ENCODE measurements at regions not wholly inside any gene's neighbourhood (a gene's known extent, or its start where the extent isn't known, plus 50 kb on each side); places are given as distances from the start of the nearest gene placed in this dataset.
"Not testable (repeated sequence)": the region's sequence is repeated elsewhere in the genome, so short reads cannot be mapped to it uniquely, and the experiment has no call there.

DNA sequence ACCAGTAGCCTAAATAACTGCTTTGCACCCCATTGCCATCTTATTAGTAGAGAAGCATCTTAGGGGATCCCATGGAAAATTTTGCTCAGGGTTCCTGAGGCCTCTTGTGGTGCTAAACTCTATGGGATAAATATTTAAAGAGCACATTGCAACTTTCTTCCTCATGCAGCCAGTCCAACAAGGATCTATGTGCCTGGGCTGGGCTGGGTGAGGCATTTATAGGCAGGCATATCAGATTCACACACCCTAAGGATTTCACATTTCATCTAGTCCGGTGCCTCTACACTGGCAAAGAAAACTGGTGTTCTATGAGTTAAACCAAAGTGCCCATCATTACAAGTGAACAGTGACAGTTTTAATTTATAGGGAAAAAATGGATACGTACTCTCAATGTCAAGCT, 512.3 kb downstream of the EDEM1 start:
- Histone ChIP-seq H3K36me3 (no peaks in the 10 kb centered on the region), H3K4me3 (no peak overlapping the region), H3K9me3 (no peaks in the 10 kb centered on the region), H3K4me1 (no peaks in the 10 kb centered on the region), H3K27ac (no peak overlapping the region), H3K27me3 (no peaks in the 10 kb centered on the region)
- no peak for DNase-seq
- TF ChIP-seq, protein P1, sequence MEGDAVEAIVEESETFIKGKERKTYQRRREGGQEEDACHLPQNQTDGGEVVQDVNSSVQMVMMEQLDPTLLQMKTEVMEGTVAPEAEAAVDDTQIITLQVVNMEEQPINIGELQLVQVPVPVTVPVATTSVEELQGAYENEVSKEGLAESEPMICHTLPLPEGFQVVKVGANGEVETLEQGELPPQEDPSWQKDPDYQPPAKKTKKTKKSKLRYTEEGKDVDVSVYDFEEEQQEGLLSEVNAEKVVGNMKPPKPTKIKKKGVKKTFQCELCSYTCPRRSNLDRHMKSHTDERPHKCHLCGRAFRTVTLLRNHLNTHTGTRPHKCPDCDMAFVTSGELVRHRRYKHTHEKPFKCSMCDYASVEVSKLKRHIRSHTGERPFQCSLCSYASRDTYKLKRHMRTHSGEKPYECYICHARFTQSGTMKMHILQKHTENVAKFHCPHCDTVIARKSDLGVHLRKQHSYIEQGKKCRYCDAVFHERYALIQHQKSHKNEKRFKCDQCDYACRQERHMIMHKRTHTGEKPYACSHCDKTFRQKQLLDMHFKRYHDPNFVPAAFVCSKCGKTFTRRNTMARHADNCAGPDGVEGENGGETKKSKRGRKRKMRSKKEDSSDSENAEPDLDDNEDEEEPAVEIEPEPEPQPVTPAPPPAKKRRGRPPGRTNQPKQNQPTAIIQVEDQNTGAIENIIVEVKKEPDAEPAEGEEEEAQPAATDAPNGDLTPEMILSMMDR (IDR thresholded peaks at IDR 0.05) = no peak
- TF ChIP-seq POLR2A (IDR thresholded peaks at IDR 0.05) = no peak

DNA sequence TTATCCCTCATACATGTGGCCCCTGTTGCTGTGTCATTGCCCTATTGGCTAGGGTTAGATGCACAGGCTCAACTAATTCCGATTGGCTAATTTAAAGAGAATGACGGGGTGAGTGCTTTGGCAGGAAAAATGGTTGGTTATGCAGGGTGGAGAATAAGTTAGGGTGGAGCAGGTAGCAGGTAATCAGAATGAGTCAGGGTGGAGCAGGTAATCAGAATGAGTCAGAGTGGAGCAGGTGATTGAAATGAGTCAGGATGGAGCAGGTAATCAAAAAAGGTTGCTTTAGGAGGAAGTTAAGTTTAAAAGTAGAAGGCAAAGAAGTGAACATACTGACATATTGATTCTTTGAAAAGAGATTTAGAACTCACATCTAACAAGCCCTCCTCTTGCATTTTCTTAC, 513.5 kb downstream of the EDEM1 start:
- H3K4me3 ChIP-seq, H3K27ac ChIP-seq, H3K4me1 ChIP-seq, H3K27me3 ChIP-seq, H3K9me3 ChIP-seq, H3K36me3 ChIP-seq, DNase-seq: not testable (repeated sequence)

DNA sequence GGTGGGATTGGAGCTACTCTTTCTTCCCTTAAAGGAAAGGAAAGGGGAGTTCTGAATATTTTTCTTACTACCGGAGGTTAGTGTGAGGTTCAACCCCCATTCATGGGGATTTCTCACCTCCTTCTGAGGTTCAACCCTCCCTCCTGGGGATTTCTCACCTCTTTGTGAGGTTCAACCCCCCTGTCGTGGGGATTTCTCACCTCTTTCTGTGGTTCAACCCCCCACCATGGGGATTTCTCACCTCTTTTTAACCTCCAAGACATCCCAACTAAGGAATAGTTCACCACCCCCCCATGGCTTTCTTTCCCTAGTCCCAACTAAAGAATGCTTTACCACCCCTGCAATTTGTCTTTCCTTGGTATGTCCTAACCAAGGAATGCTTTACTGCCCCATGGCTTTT, 520.3 kb downstream of the EDEM1 start:
- Histone ChIP-seq H3K4me1 (no peaks in the 10 kb centered on the region), H3K36me3 (no peaks in the 10 kb centered on the region), H3K9me3 (no peaks in the 10 kb centered on the region), H3K4me3 (no peak overlapping the region), H3K27ac (no peak overlapping the region), H3K27me3 (no peaks in the 10 kb centered on the region)
- no peak for DNase-seq
- TF ChIP-seq, protein P1 (IDR thresholded peaks at IDR 0.05) = no peak
- TF ChIP-seq POLR2A (IDR thresholded peaks at IDR 0.05) = no peak

DNA sequence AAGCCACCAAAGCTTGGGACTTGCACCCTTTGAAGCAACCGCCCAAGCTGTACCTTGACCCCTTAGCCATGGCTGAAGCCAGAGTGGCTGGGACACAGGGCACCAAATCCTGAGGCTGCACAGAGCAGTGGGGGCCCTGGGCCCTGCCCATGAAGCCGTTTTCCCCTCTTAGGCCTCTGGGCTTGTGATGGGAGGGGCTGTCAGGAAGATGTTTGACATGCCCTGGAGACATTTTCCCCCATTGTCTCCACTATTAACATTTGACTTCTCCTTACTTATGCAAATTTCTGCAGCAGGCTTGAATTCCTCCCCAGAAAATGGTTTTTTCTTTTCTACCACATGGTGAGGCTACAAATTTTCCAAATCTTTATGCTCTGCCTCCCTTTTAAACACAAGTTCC, 522.2 kb downstream of the EDEM1 start:
- no peaks in the 10 kb centered on the region for H3K4me1 ChIP-seq
- no peak overlapping the region for H3K27ac ChIP-seq
- no peaks in the 10 kb centered on the region for H3K27me3 ChIP-seq
- TF ChIP-seq, protein P1 (IDR thresholded peaks at IDR 0.05) = no peak
- no peak for TF ChIP-seq POLR2A (IDR thresholded peaks at IDR 0.05)
- no peaks in the 10 kb centered on the region for H3K36me3 ChIP-seq
- H3K9me3 ChIP-seq = no peaks in the 10 kb centered on the region
- DNase-seq = no peak
- H3K4me3 ChIP-seq = no peak overlapping the region

DNA sequence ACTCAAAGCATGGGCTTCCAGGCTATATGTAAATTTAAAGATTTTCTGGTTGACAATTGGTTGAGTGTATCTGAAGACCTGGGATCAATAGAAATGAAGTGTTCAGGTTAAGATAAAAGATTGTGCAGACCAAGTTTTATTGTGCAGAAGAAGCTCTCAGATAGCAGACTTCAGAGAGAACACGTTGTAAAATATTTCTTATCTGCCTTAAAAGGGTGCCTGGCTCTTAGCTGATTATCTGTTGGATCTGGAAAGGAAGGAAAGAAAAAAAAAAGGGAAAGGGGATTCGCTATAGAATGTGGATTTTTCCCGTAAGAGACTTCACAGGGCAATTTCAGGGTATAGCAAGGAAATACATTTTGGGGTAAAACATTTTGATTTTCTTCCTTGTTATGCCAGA, 523.2 kb downstream of the EDEM1 start:
- H3K36me3 ChIP-seq = no peaks in the 10 kb centered on the region
- DNase-seq = no peak
- no peak overlapping the region for H3K27ac ChIP-seq
- H3K9me3 ChIP-seq = no peaks in the 10 kb centered on the region
- H3K4me1 ChIP-seq = no peaks in the 10 kb centered on the region
- TF ChIP-seq, protein P1 (IDR thresholded peaks at IDR 0.05) = no peak
- no peak for TF ChIP-seq POLR2A (IDR thresholded peaks at IDR 0.05)
- H3K27me3 ChIP-seq = no peaks in the 10 kb centered on the region
- no peak overlapping the region for H3K4me3 ChIP-seq

DNA sequence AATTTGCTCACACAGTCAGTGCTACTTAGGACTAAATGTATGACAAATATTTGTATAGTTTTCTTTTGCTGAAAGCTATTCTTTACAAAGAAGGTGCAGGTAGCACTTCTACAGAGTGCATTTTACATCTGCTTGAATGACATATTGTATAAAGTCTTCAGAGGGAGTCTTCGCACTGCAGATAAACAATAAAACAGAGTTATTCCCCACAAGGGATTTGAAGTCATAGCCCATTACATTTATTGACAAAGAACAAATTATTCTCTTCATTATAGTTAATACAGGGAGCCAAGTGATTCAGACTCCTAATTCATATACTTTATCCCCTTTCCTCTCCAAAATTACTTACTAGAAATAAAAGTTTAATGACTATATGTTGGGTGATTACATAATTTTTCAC, 529.7 kb downstream of the EDEM1 start:
- Histone ChIP-seq H3K4me1 (no peaks in the 10 kb centered on the region), H3K27me3 (no peaks in the 10 kb centered on the region), H3K4me3 (no peak overlapping the region), H3K36me3 (no peaks in the 10 kb centered on the region), H3K27ac (no peak overlapping the region), H3K9me3 (no peaks in the 10 kb centered on the region)
- no peak for DNase-seq
- no peak for TF ChIP-seq POLR2A (IDR thresholded peaks at IDR 0.05)
- TF ChIP-seq, protein P1 (IDR thresholded peaks at IDR 0.05) = no peak

DNA sequence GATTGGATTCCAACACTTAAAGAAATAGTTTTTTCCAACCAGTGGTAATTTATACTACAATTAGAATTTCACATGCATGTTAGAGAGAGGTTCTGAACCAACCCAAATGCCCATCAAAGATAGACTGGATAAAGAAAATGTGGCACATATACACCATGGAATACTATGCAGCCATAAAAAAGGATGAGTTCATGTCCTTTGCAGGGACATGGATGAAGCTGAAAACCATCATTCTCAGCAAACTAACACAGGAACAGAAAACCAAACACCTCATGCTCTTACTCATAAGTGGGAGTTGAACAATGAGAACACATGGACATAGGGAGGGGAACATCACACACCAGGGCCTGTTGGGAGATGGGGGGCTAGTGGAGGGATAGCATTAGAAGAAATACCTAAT, 532.2 kb downstream of the EDEM1 start:
- H3K4me1 ChIP-seq, H3K27ac ChIP-seq, H3K36me3 ChIP-seq, H3K9me3 ChIP-seq, H3K4me3 ChIP-seq, DNase-seq, H3K27me3 ChIP-seq: not testable (repeated sequence)

All from Peyer's patch (tissue), 4 donors.